ENCODE measurements at regions not wholly inside any gene's neighbourhood (a gene's known extent, or its start where the extent isn't known, plus 50 kb on each side); places are given as distances from the start of the nearest gene placed in this dataset.

- Histone ChIP-seq H3K79me2 (replicated peaks; ENCODE audit: insufficient read depth, low read length) (no peaks in the 10 kb centered on the region), H3K27me3 (ENCODE audit: insufficient read depth, low read depth, low read length) (no peaks in the 10 kb centered on the region), H3F3A (ENCODE audit: insufficient read depth, low read length, poor library complexity, severe bottlenecking) (no peaks in the 10 kb centered on the region), H3K4me2 (ENCODE audit: low read length) (no peak overlapping the region), H3K9ac (ENCODE audit: low read length) (no peak overlapping the region), H3K9me2 (ENCODE audit: insufficient read depth, low read length) (no peaks in the 10 kb centered on the region), H3K9me3 (ENCODE audit: low read length) (no peaks in the 10 kb centered on the region), H2AFZ (ENCODE audit: low read depth, low read length) (no peak overlapping the region), H3K36me3 (ENCODE audit: insufficient read depth, low read length) (no peaks in the 10 kb centered on the region), H4K20me1 (ENCODE audit: insufficient read depth) (no peaks in the 10 kb centered on the region), H3K4me3 (ENCODE audit: low read length) (no peak overlapping the region), H3K27ac (ENCODE audit: low read length) (no peak overlapping the region)
- TF ChIP-seq, protein P1, sequence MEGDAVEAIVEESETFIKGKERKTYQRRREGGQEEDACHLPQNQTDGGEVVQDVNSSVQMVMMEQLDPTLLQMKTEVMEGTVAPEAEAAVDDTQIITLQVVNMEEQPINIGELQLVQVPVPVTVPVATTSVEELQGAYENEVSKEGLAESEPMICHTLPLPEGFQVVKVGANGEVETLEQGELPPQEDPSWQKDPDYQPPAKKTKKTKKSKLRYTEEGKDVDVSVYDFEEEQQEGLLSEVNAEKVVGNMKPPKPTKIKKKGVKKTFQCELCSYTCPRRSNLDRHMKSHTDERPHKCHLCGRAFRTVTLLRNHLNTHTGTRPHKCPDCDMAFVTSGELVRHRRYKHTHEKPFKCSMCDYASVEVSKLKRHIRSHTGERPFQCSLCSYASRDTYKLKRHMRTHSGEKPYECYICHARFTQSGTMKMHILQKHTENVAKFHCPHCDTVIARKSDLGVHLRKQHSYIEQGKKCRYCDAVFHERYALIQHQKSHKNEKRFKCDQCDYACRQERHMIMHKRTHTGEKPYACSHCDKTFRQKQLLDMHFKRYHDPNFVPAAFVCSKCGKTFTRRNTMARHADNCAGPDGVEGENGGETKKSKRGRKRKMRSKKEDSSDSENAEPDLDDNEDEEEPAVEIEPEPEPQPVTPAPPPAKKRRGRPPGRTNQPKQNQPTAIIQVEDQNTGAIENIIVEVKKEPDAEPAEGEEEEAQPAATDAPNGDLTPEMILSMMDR (IDR thresholded peaks at IDR 0.05; ENCODE audit: poor library complexity, severe bottlenecking) = no peak
Observed at GRCh38 chr1:73623946-73624345, 574.0 kb downstream of the LRRIQ3 start.

- Histone ChIP-seq H3K79me2 (replicated peaks; ENCODE audit: insufficient read depth, low read length) (no peaks in the 10 kb centered on the region), H3K9ac (ENCODE audit: low read length) (no peak overlapping the region), H3K9me2 (ENCODE audit: insufficient read depth, low read length) (no peaks in the 10 kb centered on the region), H3K27ac (ENCODE audit: low read length) (no peak overlapping the region), H3K4me2 (ENCODE audit: low read length) (no peak overlapping the region), H3K4me3 (ENCODE audit: low read length) (no peak overlapping the region), H3F3A (ENCODE audit: insufficient read depth, low read length, poor library complexity, severe bottlenecking) (no peaks in the 10 kb centered on the region), H3K9me3 (ENCODE audit: low read length) (no peaks in the 10 kb centered on the region), H2AFZ (ENCODE audit: low read depth, low read length) (no peak overlapping the region), H3K36me3 (ENCODE audit: insufficient read depth, low read length) (no peaks in the 10 kb centered on the region), H4K20me1 (ENCODE audit: insufficient read depth) (no peaks in the 10 kb centered on the region), H3K27me3 (ENCODE audit: insufficient read depth, low read depth, low read length) (no peaks in the 10 kb centered on the region)
- no peak for TF ChIP-seq TAF1 (IDR thresholded peaks at IDR 0.05; ENCODE audit: low read depth)
- TF ChIP-seq MXI1 (conservative IDR thresholded peaks at IDR 0.05; ENCODE audit: poor library complexity, severe bottlenecking) = no peak
- TF ChIP-seq, protein P1 (IDR thresholded peaks at IDR 0.05; ENCODE audit: poor library complexity, severe bottlenecking) = no peak
- no peak for TF ChIP-seq EZH2 (IDR thresholded peaks at IDR 0.05; ENCODE audit: borderline replicate concordance, insufficient read depth, low read length, poor library complexity, severe bottlenecking)
- TF ChIP-seq REST (IDR thresholded peaks at IDR 0.05; ENCODE audit: borderline replicate concordance) = no peak
- TF ChIP-seq SMC3 (conservative IDR thresholded peaks at IDR 0.05; ENCODE audit: poor library complexity) = no peak
- TF ChIP-seq EP300 (conservative IDR thresholded peaks at IDR 0.05; ENCODE audit: poor library complexity, severe bottlenecking) = no peak
- no peak for TF ChIP-seq RAD21 (conservative IDR thresholded peaks at IDR 0.05)
- no peak for TF ChIP-seq POLR2AphosphoS5 (IDR thresholded peaks at IDR 0.05)
Observed at GRCh38 chr1:73617145-73617544, 580.8 kb downstream of the LRRIQ3 start.
